Mesenchymal stem cell (in vitro differentiated cells and primary cell): ENCODE measurements at regions not wholly inside any gene's neighbourhood (a gene's known extent, or its start where the extent isn't known, plus 50 kb on each side); places are given as distances from the start of the nearest gene placed in this dataset.

Experiments
- DNase-seq: peaks from one replicate; pipeline ENCODE4 v3.0.0-alpha.2; 2013
- H2AFZ ChIP-seq: one replicate; pipeline ENCODE4 v1.6.1; 2013; ENCODE audit warnings: low read depth, mild to moderate bottlenecking, control low read depth, inconsistent platforms, low read length, moderate library complexity
- H2AK5ac ChIP-seq: 2 replicates; pipeline ENCODE4 v1.6.1; 2013; ENCODE audit warnings: low read length, moderate library complexity, mild to moderate bottlenecking, inconsistent platforms; ENCODE audit not compliant: severe bottlenecking
- H2BK120ac ChIP-seq: one replicate; pipeline ENCODE4 v1.6.1; 2013; ENCODE audit warnings: low read depth, mild to moderate bottlenecking, inconsistent platforms, low read length, moderate library complexity
- H2BK12ac ChIP-seq, 2 experiments: one replicate each; pipeline ENCODE4 v1.6.1; 2013; ENCODE audit warnings: inconsistent platforms in 2 of 2, low read length in 2 of 2, mild to moderate bottlenecking in 2 of 2, moderate library complexity in 2 of 2, control low read depth in 1 of 2
- H2BK15ac ChIP-seq: one replicate; pipeline ENCODE4 v1.6.1; 2013; ENCODE audit warnings: mild to moderate bottlenecking, low read depth, inconsistent platforms; ENCODE audit not compliant: poor library complexity, severe bottlenecking
- H2BK5ac ChIP-seq: 2 replicates; pipeline ENCODE4 v1.6.1; 2013; ENCODE audit warnings: low read depth, mild to moderate bottlenecking, low read length, control low read depth, inconsistent platforms; ENCODE audit not compliant: poor library complexity, severe bottlenecking
- H3K14ac ChIP-seq, 2 experiments: one replicate each; pipeline ENCODE4 v1.6.1; 2013; ENCODE audit warnings: inconsistent platforms in 2 of 2, low read length in 2 of 2, control low read depth in 1 of 2, mild to moderate bottlenecking in 1 of 2, moderate library complexity in 1 of 2
- H3K18ac ChIP-seq, 2 experiments: one replicate each; pipeline ENCODE4 v1.6.1; 2013; ENCODE audit warnings: inconsistent platforms in 2 of 2, low read length in 2 of 2, control low read depth in 1 of 2, low read depth in 1 of 2, mild to moderate bottlenecking in 1 of 2
- H3K23ac ChIP-seq, 2 experiments: one replicate each; pipeline ENCODE4 v1.6.1; 2013; ENCODE audit warnings: inconsistent platforms in 2 of 2, low read length in 2 of 2, mild to moderate bottlenecking in 2 of 2, moderate library complexity in 2 of 2, control low read depth in 1 of 2
- H3K27ac ChIP-seq: 2 replicates; pipeline ENCODE4 v1.5.1; 2013; ENCODE audit warnings: mild to moderate bottlenecking, moderate library complexity, low read length, control low read depth, inconsistent platforms; ENCODE audit not compliant: poor library complexity, severe bottlenecking
- H3K27me3 ChIP-seq, 2 experiments: 2 replicates each; pipeline versions ENCODE4 v1.6.1 to v1.7.0; 2013; ENCODE audit warnings: low read length in 2 of 2, mild to moderate bottlenecking in 2 of 2, moderate library complexity in 2 of 2, control low read depth in 1 of 2, inconsistent platforms in 1 of 2; ENCODE audit not compliant: control insufficient read depth in 1 of 2, insufficient read depth in 1 of 2
- H3K36me3 ChIP-seq, 2 experiments: 2 replicates each; pipeline versions ENCODE4 v1.6.1 to v1.7.0; 2013; ENCODE audit warnings: low read length in 2 of 2, control low read depth in 1 of 2, inconsistent platforms in 1 of 2, low read depth in 1 of 2, mild to moderate bottlenecking in 1 of 2; ENCODE audit not compliant: insufficient read depth in 2 of 2, control insufficient read depth in 1 of 2
- H3K4ac ChIP-seq, 2 experiments: one replicate each; pipeline ENCODE4 v1.6.1; 2013; ENCODE audit warnings: inconsistent platforms in 2 of 2, low read length in 2 of 2, mild to moderate bottlenecking in 2 of 2, moderate library complexity in 2 of 2, control low read depth in 1 of 2, low read depth in 1 of 2
- H3K4me1 ChIP-seq: 2 replicates; pipeline ENCODE4 v1.6.1; 2013; ENCODE audit warnings: low read depth, low read length, control low read depth; ENCODE audit not compliant: control insufficient read depth, insufficient read depth
- H3K4me2 ChIP-seq: 2 replicates; pipeline ENCODE4 v1.6.1; 2013; ENCODE audit warnings: low read length, mild to moderate bottlenecking, inconsistent platforms; ENCODE audit not compliant: poor library complexity, severe bottlenecking
- H3K4me3 ChIP-seq, 2 experiments: 2 replicates each; pipeline versions ENCODE4 v1.5.1 to v1.7.0; 2013; ENCODE audit warnings: low read length in 2 of 2, mild to moderate bottlenecking in 2 of 2, control low read depth in 1 of 2, low read depth in 1 of 2; ENCODE audit not compliant: insufficient read depth in 1 of 2
- H3K79me1 ChIP-seq: replicated peaks from 2 replicates; pipeline ENCODE4 v1.6.1; 2013; ENCODE audit warnings: mild to moderate bottlenecking, control low read depth, low read length, inconsistent platforms; ENCODE audit not compliant: poor library complexity, severe bottlenecking
- H3K9ac ChIP-seq: 2 replicates; pipeline ENCODE4 v1.7.0; 2013; ENCODE audit warnings: mild to moderate bottlenecking, low read length, moderate library complexity
- H3K9me3 ChIP-seq: 2 replicates; pipeline ENCODE4 v1.7.0; 2013; ENCODE audit warnings: mild to moderate bottlenecking, low read length; ENCODE audit not compliant: control insufficient read depth
- H4K8ac ChIP-seq: one replicate; pipeline ENCODE4 v1.6.1; 2013; ENCODE audit warnings: inconsistent platforms, mild to moderate bottlenecking, low read length, moderate library complexity
- H4K91ac ChIP-seq: one replicate; pipeline ENCODE4 v1.6.1; 2013; ENCODE audit warnings: mild to moderate bottlenecking, low read length, inconsistent platforms
- WGBS: methylation state at CpG from one replicate; pipeline ENCODE4 v1.1.7; 2013; ENCODE audit warnings: mixed read lengths; 5-methylcytosine and 5-hydroxymethylcytosine counted together

DNA sequence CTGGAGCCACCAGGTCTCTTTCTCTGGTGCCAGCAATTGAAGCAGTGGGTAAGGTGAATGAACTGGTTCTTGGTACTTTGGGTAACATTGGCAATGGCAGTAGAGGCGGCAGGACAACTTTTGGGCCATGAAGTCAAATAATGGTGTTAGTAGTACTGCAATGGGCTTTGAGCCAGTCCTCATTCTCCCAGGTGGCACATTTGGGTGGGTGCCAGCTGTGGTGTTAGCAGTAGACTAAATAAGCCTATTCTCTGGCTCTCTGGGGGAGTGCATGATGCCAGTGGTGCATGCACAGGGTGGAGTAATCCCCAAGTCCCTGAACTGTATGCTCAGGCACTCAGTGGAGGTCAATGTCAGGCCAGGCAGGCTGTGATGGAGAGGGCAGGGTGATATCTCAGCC lies 120.2 kb upstream of the LRRTM4 start:
- Histone ChIP-seq H2BK12ac (no peak overlapping the region), H3K4ac (no peak overlapping the region), H2AK5ac (no peak overlapping the region), H3K14ac (no peak overlapping the region), H3K9me3 (peaks cover 36% of the 10 kb centered on the region), H2BK15ac (no peak overlapping the region), H3K4me1 (no peaks in the 10 kb centered on the region), H3K18ac (no peak overlapping the region), H2BK120ac (no peak overlapping the region), H3K9ac (no peak overlapping the region), H3K4me3 (peak overlapping the region in 1 of 2 experiments; percentile 31), H2BK5ac (no peak overlapping the region), H3K36me3 (no peaks in the 10 kb centered on the region), H3K23ac (no peak overlapping the region), H4K8ac (no peak overlapping the region), H4K91ac (no peak overlapping the region), H2AFZ (no peak overlapping the region), H3K4me2 (no peak overlapping the region), H3K79me1 (no peaks in the 10 kb centered on the region), H3K27me3 (no peaks in the 10 kb centered on the region), H3K27ac (no peak overlapping the region)
- WGBS, result 96% methylated on average over 1 of the region's 1 CpG
- no peak for DNase-seq

DNA sequence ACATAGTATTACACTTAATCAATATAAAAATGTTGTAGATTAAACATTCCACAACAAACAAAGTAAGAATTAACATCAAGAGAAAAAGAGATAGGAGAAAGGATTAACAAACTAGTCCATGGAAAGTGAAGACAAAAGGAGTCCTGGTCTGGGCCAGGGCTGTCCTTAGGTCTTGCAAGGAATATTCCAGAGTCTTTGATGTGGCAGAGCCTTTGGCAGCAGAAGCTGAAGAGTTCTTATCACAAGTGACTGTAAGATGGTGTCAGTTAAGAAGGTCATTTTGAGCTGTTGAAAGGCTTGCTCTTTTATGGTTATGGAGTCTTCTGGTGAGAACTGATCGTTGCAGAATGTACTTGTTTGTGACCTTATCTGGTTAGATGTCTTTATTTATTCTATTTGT lies 127.7 kb upstream of the LRRTM4 start:
- 0% methylated on average over 1 of the region's 1 CpG for WGBS

DNA sequence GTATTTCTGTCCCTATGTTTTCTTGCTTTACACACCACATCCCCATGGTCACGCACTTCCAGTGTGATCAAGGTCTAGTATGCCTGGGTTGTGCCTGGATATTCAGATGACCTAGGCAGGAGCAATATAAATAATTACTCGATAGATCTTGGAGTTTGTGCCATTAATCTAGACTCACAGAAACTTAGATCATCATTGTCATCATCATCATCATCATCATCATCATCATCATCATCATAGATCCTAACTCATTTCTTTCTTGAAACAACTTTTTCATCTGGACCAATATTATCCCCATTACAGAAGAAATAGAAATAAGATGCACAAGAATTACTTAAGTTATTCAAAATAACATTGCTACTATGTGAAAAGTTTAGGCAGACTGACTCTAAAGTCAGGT lies 130.3 kb upstream of the LRRTM4 start:
- Histone ChIP-seq H3K4me1 (no peaks in the 10 kb centered on the region), H2BK12ac (no peak overlapping the region), H2BK120ac (no peak overlapping the region), H3K36me3 (no peaks in the 10 kb centered on the region), H4K8ac (no peak overlapping the region), H3K4me2 (no peak overlapping the region), H3K9me3 (peaks cover 14% of the 10 kb centered on the region), H3K27me3 (no peaks in the 10 kb centered on the region), H3K79me1 (no peaks in the 10 kb centered on the region), H3K9ac (no peak overlapping the region), H3K4me3 (no peak overlapping the region), H2BK5ac (no peak overlapping the region), H3K23ac (no peak overlapping the region), H3K18ac (no peak overlapping the region), H2AFZ (no peak overlapping the region), H3K4ac (no peak overlapping the region), H2BK15ac (no peak overlapping the region), H3K27ac (no peak overlapping the region), H3K14ac (no peak overlapping the region), H4K91ac (no peak overlapping the region), H2AK5ac (no peak overlapping the region)
- 91% methylated on average over 2 of the region's 2 CpGs for WGBS
- DNase-seq, result no peak

More for the DNA sequence above, 127.7 kb upstream of the LRRTM4 start:
- Histone ChIP-seq H3K4me3 (no peak overlapping the region), H4K8ac (no peak overlapping the region), H3K4ac (no peak overlapping the region), H3K18ac (no peak overlapping the region), H3K79me1 (no peaks in the 10 kb centered on the region), H3K9me3 (peaks cover 7% of the 10 kb centered on the region), H3K27ac (no peak overlapping the region), H3K23ac (no peak overlapping the region), H3K9ac (no peak overlapping the region), H2BK5ac (no peak overlapping the region), H3K36me3 (no peaks in the 10 kb centered on the region), H2BK15ac (no peak overlapping the region), H3K14ac (no peak overlapping the region), H2BK12ac (no peak overlapping the region), H3K27me3 (no peaks in the 10 kb centered on the region), H3K4me2 (no peak overlapping the region), H2AFZ (no peak overlapping the region), H3K4me1 (no peaks in the 10 kb centered on the region), H2AK5ac (no peak overlapping the region), H4K91ac (no peak overlapping the region), H2BK120ac (no peak overlapping the region)
- no peak for DNase-seq

DNA sequence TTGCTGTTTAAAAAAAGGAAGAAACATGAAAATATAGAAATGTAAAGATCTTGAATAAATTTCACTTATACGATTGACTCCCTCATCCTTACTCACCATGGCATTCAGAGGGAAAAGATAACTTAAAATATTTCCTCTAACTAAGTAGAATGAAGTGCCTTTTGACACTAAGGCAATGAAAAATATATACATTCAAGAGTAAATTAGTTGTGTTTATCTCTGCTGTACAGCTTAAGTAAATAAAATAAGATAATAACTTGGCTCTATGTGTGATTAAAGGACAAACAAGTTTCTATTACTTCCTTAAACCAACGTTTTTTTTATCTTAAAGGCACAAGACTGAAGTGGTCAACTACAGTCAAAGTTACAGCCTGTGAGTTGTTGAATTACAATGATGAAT lies 142.3 kb upstream of the LRRTM4 start:
- H3K23ac ChIP-seq, result no peak overlapping the region
- no peak overlapping the region for H4K8ac ChIP-seq
- H3K9ac ChIP-seq, result no peak overlapping the region
- no peak overlapping the region for H3K4me2 ChIP-seq
- H3K18ac ChIP-seq, result no peak overlapping the region
- H2BK12ac ChIP-seq, result no peak overlapping the region
- H2BK15ac ChIP-seq, result no peak overlapping the region
- H3K27me3 ChIP-seq, result no peaks in the 10 kb centered on the region
- H2BK120ac ChIP-seq, result no peak overlapping the region
- no peak overlapping the region for H2AFZ ChIP-seq
- no peak for DNase-seq
- no peak overlapping the region for H2AK5ac ChIP-seq
- peaks cover 8% of the 10 kb centered on the region for H3K9me3 ChIP-seq
- no peak overlapping the region for H2BK5ac ChIP-seq
- no peaks in the 10 kb centered on the region for H3K79me1 ChIP-seq
- no peaks in the 10 kb centered on the region for H3K36me3 ChIP-seq
- H3K27ac ChIP-seq, result no peak overlapping the region
- WGBS, result no CpG with 5 or more reads among the region's 2 CpGs
- no peak overlapping the region for H3K14ac ChIP-seq
- no peak overlapping the region for H4K91ac ChIP-seq
- no peak overlapping the region for H3K4ac ChIP-seq
- H3K4me3 ChIP-seq, result no peak overlapping the region
- no peaks in the 10 kb centered on the region for H3K4me1 ChIP-seq
